B cell (primary cell): ENCODE measurements at regions not wholly inside any gene's neighbourhood (a gene's known extent, or its start where the extent isn't known, plus 50 kb on each side); places are given as distances from the start of the nearest gene placed in this dataset.

Experiments
- CTCF ChIP-seq: fragments of 200-600 bp; IDR thresholded peaks from one replicate; pipeline ENCODE4 v1.8.0; 2022; ENCODE audit warnings: antibody characterized with exemption, mild to moderate bottlenecking
- EZH2 ChIP-seq: IDR thresholded peaks from 2 replicates; pipeline ENCODE4 v1.6.1; 2012; ENCODE audit warnings: borderline replicate concordance, low read depth, mild to moderate bottlenecking, moderate library complexity, low read length; ENCODE audit not compliant: insufficient read depth, poor library complexity, severe bottlenecking

- TF ChIP-seq CTCF, result no peak
- TF ChIP-seq EZH2, result no peak
These were observed 114.3 kb downstream of the PPM1A start for GRCh38 chr14:60363275-60363674.
